Transverse colon (tissue), 4 donors: ENCODE measurements at regions not wholly inside any gene's neighbourhood (a gene's known extent, or its start where the extent isn't known, plus 50 kb on each side); places are given as distances from the start of the nearest gene placed in this dataset.

Source experiments
- EP300 ChIP-seq: sonication (generic); formaldehyde crosslinking; IDR thresholded peaks from one replicate; pipeline ENCODE4 v1.6.1; 2017; ENCODE audit warnings: antibody characterized with exemption, low read depth
- POLR2A ChIP-seq: fragments of 450-650 bp; IDR thresholded peaks from one replicate; pipeline ENCODE4 v1.6.1; 2016; ENCODE audit warnings: antibody characterized with exemption, mild to moderate bottlenecking, moderate library complexity
- POLR2AphosphoS5 ChIP-seq, 3 donors: sonication (generic); formaldehyde crosslinking; IDR thresholded peaks; one replicate each; pipeline ENCODE4 v1.6.1; 2016; ENCODE audit warnings: antibody characterized with exemption in 3 of 3
- TF ChIP-seq, protein P1 (sequence below), 5 experiments: fragments of 200-600 bp in 3 of 5; fragments of 450-650 bp in 2 of 5; sonication (generic) in 3 of 5; IDR thresholded peaks; 1 replicate in 2 of 5; 2 replicates in 3 of 5; pipeline ENCODE4 v1.5.1; 2016 to 2017; ENCODE audit warnings: antibody characterized with exemption in 5 of 5, inconsistent platforms in 3 of 5, mild to moderate bottlenecking in 2 of 5, moderate library complexity in 1 of 5

DNA sequence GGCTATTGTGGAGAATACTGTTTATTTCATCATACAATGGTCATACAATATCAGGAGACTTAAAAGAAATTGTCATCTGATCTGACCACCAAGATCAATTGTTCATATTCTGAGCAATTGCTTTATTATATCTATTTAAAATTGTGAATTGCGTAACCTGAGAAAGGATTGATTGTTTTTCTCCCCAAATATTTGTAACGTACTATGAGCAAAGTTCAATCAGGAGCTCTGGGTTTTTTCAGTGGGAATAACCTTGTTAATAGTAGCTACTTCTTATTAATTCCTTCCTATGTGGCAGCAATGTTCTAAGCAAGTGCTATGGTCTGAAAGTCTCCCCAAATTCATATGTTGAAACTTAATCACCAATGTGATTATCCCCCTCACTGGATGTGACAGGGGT lies 323.1 kb downstream of the ZPLD1 start:
- TF ChIP-seq, protein P1, sequence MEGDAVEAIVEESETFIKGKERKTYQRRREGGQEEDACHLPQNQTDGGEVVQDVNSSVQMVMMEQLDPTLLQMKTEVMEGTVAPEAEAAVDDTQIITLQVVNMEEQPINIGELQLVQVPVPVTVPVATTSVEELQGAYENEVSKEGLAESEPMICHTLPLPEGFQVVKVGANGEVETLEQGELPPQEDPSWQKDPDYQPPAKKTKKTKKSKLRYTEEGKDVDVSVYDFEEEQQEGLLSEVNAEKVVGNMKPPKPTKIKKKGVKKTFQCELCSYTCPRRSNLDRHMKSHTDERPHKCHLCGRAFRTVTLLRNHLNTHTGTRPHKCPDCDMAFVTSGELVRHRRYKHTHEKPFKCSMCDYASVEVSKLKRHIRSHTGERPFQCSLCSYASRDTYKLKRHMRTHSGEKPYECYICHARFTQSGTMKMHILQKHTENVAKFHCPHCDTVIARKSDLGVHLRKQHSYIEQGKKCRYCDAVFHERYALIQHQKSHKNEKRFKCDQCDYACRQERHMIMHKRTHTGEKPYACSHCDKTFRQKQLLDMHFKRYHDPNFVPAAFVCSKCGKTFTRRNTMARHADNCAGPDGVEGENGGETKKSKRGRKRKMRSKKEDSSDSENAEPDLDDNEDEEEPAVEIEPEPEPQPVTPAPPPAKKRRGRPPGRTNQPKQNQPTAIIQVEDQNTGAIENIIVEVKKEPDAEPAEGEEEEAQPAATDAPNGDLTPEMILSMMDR (IDR thresholded peaks at IDR 0.05), result no peak
- TF ChIP-seq POLR2AphosphoS5 (IDR thresholded peaks at IDR 0.05) (no peak), POLR2A (no peak), EP300 (no peak)
